HUES64 (cell line): ENCODE measurements at regions not wholly inside any gene's neighbourhood (a gene's known extent, or its start where the extent isn't known, plus 50 kb on each side); places are given as distances from the start of the nearest gene placed in this dataset.
"Not testable (repeated sequence)": the region's sequence is repeated elsewhere in the genome, so short reads cannot be mapped to it uniquely, and the experiment has no call there.

Experiments used
- H3K27ac ChIP-seq: 2 replicates; pipeline ENCODE4 v1.7.0; 2013; ENCODE audit warnings: low read depth, low read length, inconsistent platforms
- H3K27me3 ChIP-seq: 2 replicates; pipeline ENCODE4 v1.6.1; 2013; ENCODE audit warnings: mild to moderate bottlenecking, low read length; ENCODE audit not compliant: insufficient read depth
- H3K36me3 ChIP-seq: 2 replicates; pipeline ENCODE4 v1.6.1; 2013; ENCODE audit warnings: mild to moderate bottlenecking, low read length; ENCODE audit not compliant: insufficient read depth
- H3K4me1 ChIP-seq: 2 replicates; pipeline ENCODE4 v1.6.1; 2013; ENCODE audit warnings: mild to moderate bottlenecking, low read length, moderate library complexity; ENCODE audit not compliant: insufficient read depth
- H3K4me3 ChIP-seq: 2 replicates; pipeline ENCODE4 v1.5.1; 2013; ENCODE audit warnings: mild to moderate bottlenecking, low read length, moderate library complexity
- H3K9ac ChIP-seq: 2 replicates; pipeline ENCODE4 v1.6.1; 2013; ENCODE audit warnings: mild to moderate bottlenecking, low read depth, low read length
- H3K9me3 ChIP-seq: 2 replicates; pipeline ENCODE4 v1.6.1; 2013; ENCODE audit warnings: low read depth, low read length; ENCODE audit not compliant: insufficient read depth
- WGBS: fragments of 150-250, 120-280 bp; methylation state at CpG from one replicate; pipeline ENCODE4 v1.1.7; 2013; ENCODE audit warnings: missing lambda C conversion rate; 5-methylcytosine and 5-hydroxymethylcytosine counted together

DNA sequence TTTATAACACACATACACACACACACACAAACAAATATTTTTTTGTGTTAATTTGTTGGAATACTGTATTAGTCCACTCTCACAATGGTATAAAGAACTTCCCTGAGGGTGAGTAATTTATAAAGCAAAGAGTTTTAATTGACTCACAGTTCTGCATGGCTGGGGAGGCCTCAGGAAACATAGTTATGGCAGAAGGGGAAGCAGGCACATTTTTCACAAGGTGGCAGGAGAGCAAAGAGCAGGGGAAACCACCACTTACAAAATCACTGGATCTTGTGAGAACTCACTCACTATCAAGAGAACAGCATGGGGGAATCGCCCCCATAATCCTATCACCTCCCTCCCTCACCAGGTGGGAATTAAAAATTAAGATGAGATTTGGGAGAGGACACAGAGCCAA is 205.4 kb upstream of the PTPRD start:
- Histone ChIP-seq H3K36me3 (no peaks in the 10 kb centered on the region), H3K27ac (no peak overlapping the region), H3K9me3 (no peaks in the 10 kb centered on the region), H3K4me3 (no peak overlapping the region), H3K27me3 (no peaks in the 10 kb centered on the region), H3K9ac (no peak overlapping the region), H3K4me1 (no peaks in the 10 kb centered on the region)
- no CpG with 5 or more reads among the region's 1 CpG for WGBS

DNA sequence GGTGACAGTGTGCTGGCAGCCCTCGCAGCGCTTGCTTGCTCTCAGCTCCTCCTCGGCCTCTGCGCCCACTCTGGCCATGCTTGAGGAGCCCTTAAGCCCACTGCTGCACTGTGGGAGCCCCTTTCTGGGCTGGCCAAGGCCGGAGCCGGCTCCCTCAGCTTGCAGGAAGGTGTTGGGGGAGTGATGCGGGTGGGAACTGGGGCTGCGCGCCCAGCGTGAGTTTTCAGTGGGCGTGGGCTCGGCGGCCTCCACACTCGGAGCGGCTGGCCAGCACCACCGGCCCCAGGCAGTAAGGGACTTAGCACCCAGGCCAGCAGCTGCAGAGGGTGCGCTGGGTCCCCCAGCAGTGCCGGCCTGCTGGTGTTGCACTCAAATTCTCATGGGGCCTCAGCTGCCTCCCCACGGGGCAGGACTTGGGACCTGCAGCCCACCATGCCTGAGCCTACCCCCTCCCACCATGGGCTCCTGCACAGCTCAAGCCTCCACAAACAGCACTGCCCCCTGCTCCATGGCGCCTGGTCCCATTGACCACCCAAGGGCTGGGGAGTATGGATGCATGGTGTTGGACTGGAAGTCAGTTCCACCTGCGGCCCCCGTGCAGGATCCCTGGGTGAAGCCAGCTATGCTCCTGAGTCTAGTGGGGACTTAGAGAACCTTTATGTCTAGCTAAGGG is 223.1 kb upstream of the PTPRD start:
- Histone ChIP-seq H3K9me3 (0 out of 2 replicates have a peak, but pooled peaks cover 4% of the 10 kb centered on the region), H3K36me3 (no peaks in the 10 kb centered on the region), H3K9ac (no peak overlapping the region), H3K4me3 (no peak overlapping the region), H3K27ac (no peak overlapping the region), H3K27me3 (no peaks in the 10 kb centered on the region), H3K4me1 (no peaks in the 10 kb centered on the region)
- WGBS: 96% methylated on average over 22 of the region's 22 CpGs

DNA sequence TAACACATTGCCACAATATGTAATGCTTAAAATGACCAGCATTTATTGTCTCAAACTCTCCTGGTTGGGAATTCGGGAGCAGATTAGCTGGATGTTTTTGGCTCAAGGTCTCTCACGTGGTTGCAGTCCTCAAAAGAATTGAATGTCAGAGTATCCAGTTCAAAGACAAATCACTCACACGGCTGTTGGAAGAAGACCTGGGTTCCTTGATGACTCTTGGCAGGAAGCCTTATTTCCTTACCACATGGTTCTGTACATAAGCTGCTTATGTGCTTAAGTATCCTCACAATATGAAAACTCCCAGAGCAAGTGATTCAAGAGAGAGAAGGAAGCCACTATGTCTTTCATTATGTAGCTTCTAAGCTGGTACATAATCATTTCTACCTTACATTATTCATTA is 230.3 kb upstream of the PTPRD start:
- Histone ChIP-seq H3K27ac (no peak overlapping the region), H3K9me3 (no peaks in the 10 kb centered on the region), H3K4me1 (no peaks in the 10 kb centered on the region), H3K36me3 (no peaks in the 10 kb centered on the region), H3K9ac (no peak overlapping the region), H3K27me3 (no peaks in the 10 kb centered on the region), H3K4me3 (no peak overlapping the region)
- WGBS: 87% methylated on average over 3 of the region's 3 CpGs

DNA sequence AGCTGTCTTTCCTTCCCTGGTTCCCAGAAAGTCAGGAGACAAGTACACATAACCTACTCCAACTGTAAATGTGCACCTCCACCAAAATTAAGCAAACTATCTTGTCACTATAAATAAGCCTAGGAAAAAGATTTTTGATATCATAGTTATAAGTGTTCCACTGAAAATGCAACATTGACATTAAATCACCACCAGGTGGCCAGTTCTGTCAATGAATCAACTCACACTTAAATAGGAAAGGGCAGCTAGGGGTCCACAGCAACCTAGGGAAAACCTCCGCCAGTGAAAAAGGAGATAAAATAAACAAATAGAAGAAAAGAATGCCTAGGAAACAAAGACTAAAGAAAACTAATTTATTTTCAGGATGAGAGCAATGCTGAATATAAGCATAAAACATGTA is 243.0 kb upstream of the PTPRD start:
- Histone ChIP-seq H3K4me1 (no peaks in the 10 kb centered on the region; the same call in 1 of the 2 replicates), H3K9me3 (no peaks in the 10 kb centered on the region), H3K4me3 (no peak overlapping the region), H3K27ac (no peak overlapping the region), H3K36me3 (no peaks in the 10 kb centered on the region), H3K9ac (no peak overlapping the region), H3K27me3 (no peaks in the 10 kb centered on the region)
- no CpG with 5 or more reads among the region's 1 CpG for WGBS

DNA sequence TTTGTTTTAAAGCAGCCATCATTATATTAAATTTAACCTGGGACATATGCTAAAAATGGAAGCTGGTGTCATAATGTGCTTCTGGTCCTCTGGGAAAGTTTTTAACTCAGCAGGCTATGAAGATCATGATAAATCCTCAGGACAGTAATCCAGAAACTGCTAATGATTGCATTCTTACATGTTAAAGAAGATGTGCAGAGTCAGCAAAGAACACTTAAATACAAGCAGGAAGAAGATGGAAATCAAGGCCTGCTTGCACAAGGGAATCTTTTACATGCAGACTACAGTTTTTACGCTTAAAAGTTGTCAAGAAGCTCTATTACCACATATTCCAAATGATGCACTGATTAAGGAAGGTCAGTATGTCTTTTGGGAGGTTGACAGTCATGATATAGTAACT is 246.0 kb upstream of the PTPRD start:
- Histone ChIP-seq H3K4me1 (no peaks in the 10 kb centered on the region; the same call in 1 of the 2 replicates), H3K9ac (no peak overlapping the region), H3K27me3 (no peaks in the 10 kb centered on the region), H3K4me3 (no peak overlapping the region), H3K36me3 (no peaks in the 10 kb centered on the region), H3K27ac (no peak overlapping the region), H3K9me3 (no peaks in the 10 kb centered on the region)
- WGBS: 100% methylated on average over 1 of the region's 1 CpG

DNA sequence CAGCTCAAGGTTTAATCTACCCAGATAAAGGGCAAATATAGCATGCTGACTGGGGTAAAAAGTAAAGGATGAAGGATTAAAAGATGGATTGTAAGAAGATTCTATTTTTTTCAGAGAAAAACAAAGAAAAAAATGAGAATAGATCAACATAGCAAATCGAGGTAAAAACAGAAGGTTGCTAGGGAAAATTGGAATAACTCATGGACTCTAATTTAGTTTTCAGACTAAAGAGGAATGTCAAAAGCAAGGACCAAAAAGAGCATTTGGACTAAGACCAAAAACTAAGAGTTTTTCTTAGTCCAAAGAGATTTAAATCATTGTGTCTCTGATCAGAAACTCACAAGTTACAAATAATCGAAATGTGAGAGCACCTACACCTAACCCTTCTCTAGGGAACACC is 250.7 kb upstream of the PTPRD start:
- no peaks in the 10 kb centered on the region for H3K36me3 ChIP-seq
- no peaks in the 10 kb centered on the region for H3K9me3 ChIP-seq
- no peak overlapping the region for H3K27ac ChIP-seq
- H3K4me1 ChIP-seq: no peaks in the 10 kb centered on the region
- WGBS: 97% methylated on average over 2 of the region's 2 CpGs
- H3K27me3 ChIP-seq: no peaks in the 10 kb centered on the region
- H3K9ac ChIP-seq: no peak overlapping the region
- no peak overlapping the region for H3K4me3 ChIP-seq

DNA sequence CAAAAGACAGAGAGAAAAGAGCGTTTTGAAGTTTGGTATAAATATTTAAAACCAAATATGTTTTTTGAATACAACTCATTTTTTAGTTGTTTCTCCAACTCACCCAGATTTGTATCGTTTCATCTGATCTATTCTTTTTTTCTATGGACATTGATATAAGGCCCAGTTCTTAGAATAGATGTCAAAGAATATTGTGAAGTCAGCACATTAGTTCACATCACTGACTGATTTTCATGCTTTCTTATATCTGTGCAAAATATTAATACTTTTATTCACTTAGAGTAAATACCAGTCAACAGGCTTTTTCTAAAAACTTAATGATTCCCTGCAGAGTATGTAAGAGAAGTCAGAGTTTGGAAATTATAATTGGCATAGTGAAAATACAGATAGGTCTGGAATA is 254.4 kb upstream of the PTPRD start:
- Histone ChIP-seq H3K9me3 (peaks cover 12% of the 10 kb centered on the region), H3K27ac (no peak overlapping the region), H3K4me3 (no peak overlapping the region), H3K4me1 (peaks cover 3% of the 10 kb centered on the region; the same call in 1 of the 2 replicates), H3K9ac (no peak overlapping the region), H3K36me3 (no peaks in the 10 kb centered on the region), H3K27me3 (no peaks in the 10 kb centered on the region)
- no CpG with 5 or more reads among the region's 2 CpGs for WGBS

DNA sequence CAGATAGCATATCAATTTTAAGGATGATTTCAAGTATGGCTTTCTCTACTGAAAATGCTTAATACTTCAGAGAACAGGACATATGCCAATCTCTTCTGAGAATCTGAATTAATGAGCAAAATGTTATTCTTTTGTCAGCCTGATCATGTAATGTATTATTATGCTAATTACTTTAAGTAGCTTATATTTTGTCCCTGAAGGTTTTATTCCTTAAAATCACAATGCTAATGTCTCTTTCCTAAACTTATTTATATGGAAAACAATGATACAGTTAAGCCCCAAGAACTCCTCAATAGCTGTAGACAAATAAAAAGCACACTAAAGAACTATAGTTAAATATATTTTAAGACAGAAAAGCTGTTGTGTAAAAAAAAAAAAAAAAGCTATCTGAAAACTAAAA is 256.9 kb upstream of the PTPRD start:
- peaks cover 16% of the 10 kb centered on the region for H3K9me3 ChIP-seq
- no peak overlapping the region for H3K9ac ChIP-seq
- no peaks in the 10 kb centered on the region for H3K36me3 ChIP-seq
- H3K27ac ChIP-seq: no peak overlapping the region
- H3K4me3 ChIP-seq: no peak overlapping the region
- H3K27me3 ChIP-seq: no peaks in the 10 kb centered on the region
- peaks cover 3% of the 10 kb centered on the region; the same call in 1 of the 2 replicates for H3K4me1 ChIP-seq

DNA sequence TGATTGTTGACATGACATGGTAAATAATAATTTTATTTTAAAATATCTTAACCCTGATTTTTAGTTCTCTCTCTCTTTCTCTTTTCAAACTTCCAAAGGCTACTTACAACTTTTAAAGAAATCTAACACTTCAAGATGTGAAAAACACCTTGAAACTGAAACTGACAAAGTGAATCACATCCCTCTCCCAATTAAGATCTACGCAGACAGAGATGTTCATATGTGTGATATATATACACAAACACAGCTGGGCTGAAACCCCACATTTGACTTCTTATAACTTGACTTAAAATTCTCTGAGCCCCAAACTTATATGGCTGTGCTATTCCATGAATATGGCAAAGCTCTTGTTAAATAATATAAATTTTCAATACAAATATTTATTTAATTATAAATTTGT is 261.2 kb upstream of the PTPRD start:
- H3K4me3 ChIP-seq: no peak overlapping the region
- peaks cover 3% of the 10 kb centered on the region; the same call in 1 of the 2 replicates for H3K4me1 ChIP-seq
- H3K9ac ChIP-seq: no peak overlapping the region
- H3K27ac ChIP-seq: no peak overlapping the region
- no peaks in the 10 kb centered on the region for H3K27me3 ChIP-seq
- no peaks in the 10 kb centered on the region for H3K36me3 ChIP-seq
- WGBS: no CpG with 5 or more reads among the region's 1 CpG
- peaks cover 16% of the 10 kb centered on the region for H3K9me3 ChIP-seq

DNA sequence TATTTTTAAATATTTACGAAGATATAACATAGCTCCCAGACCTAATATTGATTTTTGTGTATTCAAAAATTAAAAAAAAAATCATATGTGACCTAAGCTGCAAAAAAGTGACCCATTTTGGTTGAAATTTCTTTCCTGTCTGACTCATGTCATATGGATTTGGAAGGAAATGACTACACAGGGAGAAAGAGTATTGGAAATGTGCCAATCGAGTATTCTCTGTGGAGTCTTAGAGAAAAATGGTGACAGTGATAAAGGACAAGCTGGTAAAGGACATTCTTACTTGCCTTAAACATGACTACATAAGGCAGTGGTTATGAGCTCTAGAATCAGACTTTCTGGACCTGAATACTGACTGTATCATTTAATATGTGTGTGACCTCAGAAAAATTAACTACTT is 262.9 kb upstream of the PTPRD start:
- H3K9me3 ChIP-seq: peaks cover 16% of the 10 kb centered on the region
- H3K36me3 ChIP-seq: no peaks in the 10 kb centered on the region
- no peaks in the 10 kb centered on the region for H3K4me1 ChIP-seq
- H3K9ac ChIP-seq: no peak overlapping the region
- no peak overlapping the region for H3K4me3 ChIP-seq
- H3K27me3 ChIP-seq: no peaks in the 10 kb centered on the region
- H3K27ac ChIP-seq: no peak overlapping the region
- 92% methylated on average over 1 of the region's 2 CpGs for WGBS

DNA sequence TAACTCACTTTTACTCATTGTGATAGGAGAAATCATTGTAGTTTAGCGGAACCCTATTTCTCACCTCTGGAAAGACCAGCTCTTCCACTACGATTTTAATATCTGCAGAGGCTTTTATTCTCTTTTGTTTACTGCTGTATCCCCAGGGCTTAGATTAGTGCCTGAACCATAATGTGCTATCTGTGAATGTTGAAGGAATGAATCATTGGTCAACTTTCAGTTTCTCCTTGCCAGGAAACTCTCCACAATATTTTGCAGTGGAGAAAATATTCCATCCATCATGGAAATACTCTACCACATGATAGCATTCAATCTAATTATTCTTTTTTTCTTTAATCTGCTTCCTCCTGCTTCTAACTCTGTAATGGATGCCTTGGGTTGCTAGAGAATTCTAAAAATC is 263.5 kb upstream of the PTPRD start:
- WGBS: 100% methylated on average over 1 of the region's 2 CpGs
- H3K36me3 ChIP-seq: no peaks in the 10 kb centered on the region
- H3K27me3 ChIP-seq: no peaks in the 10 kb centered on the region
- no peak overlapping the region for H3K9ac ChIP-seq
- H3K27ac ChIP-seq: no peak overlapping the region
- peaks cover 12% of the 10 kb centered on the region for H3K9me3 ChIP-seq
- H3K4me3 ChIP-seq: no peak overlapping the region
- H3K4me1 ChIP-seq: no peaks in the 10 kb centered on the region

DNA sequence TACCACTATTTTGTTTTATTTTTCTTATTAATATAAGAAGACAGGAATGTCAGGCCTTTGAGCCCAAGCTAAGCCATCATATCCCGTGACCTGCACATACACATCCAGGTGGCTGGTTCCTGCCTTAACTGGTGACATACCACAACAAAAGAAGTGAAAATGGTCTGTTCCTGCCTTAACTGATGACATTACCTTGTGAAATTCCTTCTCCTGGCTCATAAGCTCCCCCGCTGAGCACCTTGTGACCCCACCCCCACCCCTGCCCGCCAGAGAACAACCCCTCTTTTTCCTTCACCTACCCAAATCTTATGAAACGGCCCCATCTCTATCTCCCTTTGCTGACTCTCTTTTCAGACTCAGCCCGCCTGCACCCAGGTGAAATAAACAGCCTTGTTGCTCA is 277.5 kb upstream of the PTPRD start:
- not testable (repeated sequence) for H3K9ac ChIP-seq, H3K27ac ChIP-seq, H3K4me1 ChIP-seq, H3K27me3 ChIP-seq, H3K4me3 ChIP-seq, H3K36me3 ChIP-seq, H3K9me3 ChIP-seq
- 83% methylated on average over 5 of the region's 5 CpGs for WGBS
